ENCODE measurements at regions not wholly inside any gene's neighbourhood (a gene's known extent, or its start where the extent isn't known, plus 50 kb on each side); places are given as distances from the start of the nearest gene placed in this dataset.

GRCh38 chr11:28757725-28758515, 649.7 kb downstream of the METTL15 start:
- Histone ChIP-seq H3K9ac (ENCODE audit: low read length in 3 of 3) (no peak overlapping the region), H3K36me3 (ENCODE audit: control insufficient read depth in 2 of 3, insufficient read depth in 3 of 3, low read length in 3 of 3) (no peaks in the 10 kb centered on the region), H3K4me3 (ENCODE audit: low read length in 3 of 3) (no peak overlapping the region), H3K27ac (ENCODE audit: low read depth in 2 of 2, low read length in 2 of 2) (no peak overlapping the region), H3K9me3 (ENCODE audit: control insufficient read depth in 2 of 3, insufficient read depth in 1 of 3, low read length in 3 of 3) (no peaks in the 10 kb centered on the region), H3K27me3 (ENCODE audit: control insufficient read depth, insufficient read depth, low read length) (no peaks in the 10 kb centered on the region), H3K4me1 (ENCODE audit: control insufficient read depth in 2 of 3, insufficient read depth in 2 of 3, low read depth in 1 of 3, low read length in 3 of 3) (peaks cover 0 to 9% (median 2%) of the 10 kb centered on the region in 3 donors)
- intact Hi-C loops (cut with DNase I) = no loop called here
- FAIRE-seq (no peak), DNase-seq (no peak)
- TF ChIP-seq CTCF (IDR thresholded peaks at IDR 0.05; ENCODE audit: borderline replicate concordance, extremely low read depth, insufficient read depth) = no peak

GRCh38 chr11:28756977-28757376, 648.8 kb downstream of the METTL15 start:
- Histone ChIP-seq H3K9ac (ENCODE audit: low read length in 3 of 3) (no peak overlapping the region), H3K4me1 (ENCODE audit: control insufficient read depth in 2 of 3, insufficient read depth in 2 of 3, low read depth in 1 of 3, low read length in 3 of 3) (peaks cover 0 to 9% (median 2%) of the 10 kb centered on the region in 3 donors), H3K9me3 (ENCODE audit: control insufficient read depth in 2 of 3, insufficient read depth in 1 of 3, low read length in 3 of 3) (no peaks in the 10 kb centered on the region), H3K27me3 (ENCODE audit: control insufficient read depth, insufficient read depth, low read length) (no peaks in the 10 kb centered on the region), H3K27ac (ENCODE audit: low read depth in 2 of 2, low read length in 2 of 2) (no peak overlapping the region), H3K36me3 (ENCODE audit: control insufficient read depth in 2 of 3, insufficient read depth in 3 of 3, low read length in 3 of 3) (no peaks in the 10 kb centered on the region), H3K4me3 (ENCODE audit: low read length in 3 of 3) (no peak overlapping the region)
- no peak for FAIRE-seq
- no peak for DNase-seq
- no peak for TF ChIP-seq CTCF (IDR thresholded peaks at IDR 0.05; ENCODE audit: borderline replicate concordance, extremely low read depth, insufficient read depth)
- intact Hi-C loops (cut with DNase I) = no loop called here

- Histone ChIP-seq H3K9me3 (ENCODE audit: control insufficient read depth in 2 of 3, insufficient read depth in 1 of 3, low read length in 3 of 3) (no peaks in the 10 kb centered on the region), H3K27me3 (ENCODE audit: control insufficient read depth, insufficient read depth, low read length) (no peaks in the 10 kb centered on the region), H3K9ac (ENCODE audit: low read length in 3 of 3) (no peak overlapping the region), H3K27ac (ENCODE audit: low read depth in 2 of 2, low read length in 2 of 2) (no peak overlapping the region), H3K4me3 (ENCODE audit: low read length in 3 of 3) (no peak overlapping the region), H3K4me1 (ENCODE audit: control insufficient read depth in 2 of 3, insufficient read depth in 2 of 3, low read depth in 1 of 3, low read length in 3 of 3) (no peaks in the 10 kb centered on the region), H3K36me3 (ENCODE audit: control insufficient read depth in 2 of 3, insufficient read depth in 3 of 3, low read length in 3 of 3) (no peaks in the 10 kb centered on the region)
- intact Hi-C loops (cut with DNase I) = no loop called here
- TF ChIP-seq CTCF (IDR thresholded peaks at IDR 0.05; ENCODE audit: borderline replicate concordance, extremely low read depth, insufficient read depth) = no peak
- no peak for DNase-seq
- FAIRE-seq = no peak
These were observed 634.9 kb downstream of the METTL15 start for GRCh38 chr11:28743061-28743550.

All from kidney (tissue), 13 donors.